ENCODE measurements at regions not wholly inside any gene's neighbourhood (a gene's known extent, or its start where the extent isn't known, plus 50 kb on each side); places are given as distances from the start of the nearest gene placed in this dataset.

DNA sequence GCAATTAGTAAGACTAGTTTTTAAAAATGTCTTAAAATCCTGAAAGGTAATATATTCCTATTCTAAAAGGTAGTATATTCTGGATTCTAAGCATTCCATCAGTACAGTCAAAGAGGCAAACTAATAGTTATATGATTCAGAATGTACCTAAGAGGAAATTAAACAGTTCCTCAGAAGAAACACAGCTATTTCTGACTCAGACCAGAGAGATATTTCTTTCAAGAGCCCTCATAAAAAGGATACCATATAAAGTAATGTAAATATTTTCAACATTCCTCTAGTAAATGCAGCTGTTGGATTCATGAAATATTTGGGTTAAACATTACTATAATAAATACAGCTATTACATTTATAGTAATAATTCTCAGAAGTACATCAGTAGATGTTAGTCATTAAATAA is 358.3 kb downstream of the MAGEB5 start:
- H3K27me3 ChIP-seq (ENCODE audit: control insufficient read depth in 2 of 2, insufficient read depth in 2 of 2, low read length in 2 of 2): no peaks in the 10 kb centered on the region
- no peak overlapping the region for H3K27ac ChIP-seq (ENCODE audit: low read depth in 1 of 2, low read length in 2 of 2)
- H3K9me3 Mint-ChIP-seq: peaks cover 0 to 1% (median 0%) of the 10 kb centered on the region in 7 donors
- no peak overlapping the region for H3K4me2 ChIP-seq (replicated peaks; ENCODE audit: extremely low read depth, low read length, poor library complexity, severe bottlenecking)
- no peak overlapping the region for H3K9ac ChIP-seq (ENCODE audit: insufficient read depth, low read length, poor library complexity, severe bottlenecking)
- no peak for DNase-seq
- H4K20me1 ChIP-seq (ENCODE audit: insufficient read depth, low read length): no peaks in the 10 kb centered on the region
- H3K4me1 Mint-ChIP-seq: no peaks in the 10 kb centered on the region
- TF ChIP-seq, protein P1, sequence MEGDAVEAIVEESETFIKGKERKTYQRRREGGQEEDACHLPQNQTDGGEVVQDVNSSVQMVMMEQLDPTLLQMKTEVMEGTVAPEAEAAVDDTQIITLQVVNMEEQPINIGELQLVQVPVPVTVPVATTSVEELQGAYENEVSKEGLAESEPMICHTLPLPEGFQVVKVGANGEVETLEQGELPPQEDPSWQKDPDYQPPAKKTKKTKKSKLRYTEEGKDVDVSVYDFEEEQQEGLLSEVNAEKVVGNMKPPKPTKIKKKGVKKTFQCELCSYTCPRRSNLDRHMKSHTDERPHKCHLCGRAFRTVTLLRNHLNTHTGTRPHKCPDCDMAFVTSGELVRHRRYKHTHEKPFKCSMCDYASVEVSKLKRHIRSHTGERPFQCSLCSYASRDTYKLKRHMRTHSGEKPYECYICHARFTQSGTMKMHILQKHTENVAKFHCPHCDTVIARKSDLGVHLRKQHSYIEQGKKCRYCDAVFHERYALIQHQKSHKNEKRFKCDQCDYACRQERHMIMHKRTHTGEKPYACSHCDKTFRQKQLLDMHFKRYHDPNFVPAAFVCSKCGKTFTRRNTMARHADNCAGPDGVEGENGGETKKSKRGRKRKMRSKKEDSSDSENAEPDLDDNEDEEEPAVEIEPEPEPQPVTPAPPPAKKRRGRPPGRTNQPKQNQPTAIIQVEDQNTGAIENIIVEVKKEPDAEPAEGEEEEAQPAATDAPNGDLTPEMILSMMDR (IDR thresholded peaks at IDR 0.05): no peak
- H3K27ac Mint-ChIP-seq: no peak overlapping the region
- H3K79me2 ChIP-seq (ENCODE audit: insufficient read depth, low read length): no peaks in the 10 kb centered on the region
- no peak overlapping the region for H3K4me3 Mint-ChIP-seq
- H3K36me3 Mint-ChIP-seq: no peaks in the 10 kb centered on the region
- H3K4me1 ChIP-seq (ENCODE audit: control insufficient read depth in 1 of 2, insufficient read depth in 2 of 2, low read length in 2 of 2): no peaks in the 10 kb centered on the region
- H3K9me3 ChIP-seq (replicated peaks in 1 of 2; ENCODE audit: control insufficient read depth in 1 of 2, insufficient read depth in 1 of 2, low read length in 2 of 2): no peaks in the 10 kb centered on the region
- intact Hi-C loops (cut with micrococcal nuclease): no loop called here
- H3K4me3 ChIP-seq (replicated peaks in 1 of 3; ENCODE audit: low read depth in 2 of 3, low read length in 3 of 3): no peak overlapping the region
- no peaks in the 10 kb centered on the region for H3K27me3 Mint-ChIP-seq (ENCODE audit: low read depth in 3 of 3)
- H3K36me3 ChIP-seq (replicated peaks in 1 of 2; ENCODE audit: control insufficient read depth in 1 of 2, insufficient read depth in 2 of 2, low read length in 2 of 2): no peaks in the 10 kb centered on the region
- H2AFZ ChIP-seq (ENCODE audit: insufficient read depth, low read depth, low read length, poor library complexity, severe bottlenecking): no peak overlapping the region

DNA sequence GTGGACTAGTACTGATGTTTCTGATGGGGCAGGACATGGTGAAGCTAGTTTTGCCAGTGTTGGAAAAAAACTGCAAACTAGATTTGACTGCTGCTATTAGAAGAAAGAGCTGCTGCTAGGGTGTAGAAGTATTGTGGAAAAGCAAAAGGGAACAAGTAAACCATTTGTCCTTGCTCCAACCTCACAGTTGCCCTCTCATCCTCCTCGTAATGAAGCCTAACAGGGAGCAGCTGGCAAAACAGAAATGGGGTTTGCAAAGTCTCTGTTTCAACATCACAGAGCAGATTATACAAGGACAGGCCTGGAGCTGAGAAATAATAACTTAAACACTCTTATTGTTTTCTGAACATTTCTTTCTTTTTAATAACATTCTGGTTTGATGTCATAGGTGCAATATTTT is 346.2 kb downstream of the MAGEB5 start:
- Mint-ChIP-seq H3K36me3 (no peaks in the 10 kb centered on the region), H3K4me1 (no peaks in the 10 kb centered on the region), H3K4me3 (no peak overlapping the region), H3K27me3 (ENCODE audit: low read depth in 3 of 3) (peaks cover 0 to 2% (median 0%) of the 10 kb centered on the region in 3 donors), H3K27ac (no peak overlapping the region), H3K9me3 (peaks cover 0 to 3% (median 0%) of the 10 kb centered on the region in 7 donors)
- Histone ChIP-seq H3K79me2 (ENCODE audit: insufficient read depth, low read length) (no peaks in the 10 kb centered on the region), H3K27ac (ENCODE audit: low read depth in 1 of 2, low read length in 2 of 2) (no peak overlapping the region), H4K20me1 (ENCODE audit: insufficient read depth, low read length) (no peaks in the 10 kb centered on the region), H3K4me1 (ENCODE audit: control insufficient read depth in 1 of 2, insufficient read depth in 2 of 2, low read length in 2 of 2) (no peaks in the 10 kb centered on the region), H3K9ac (ENCODE audit: insufficient read depth, low read length, poor library complexity, severe bottlenecking) (no peak overlapping the region), H3K27me3 (ENCODE audit: control insufficient read depth in 2 of 2, insufficient read depth in 2 of 2, low read length in 2 of 2) (no peaks in the 10 kb centered on the region), H2AFZ (ENCODE audit: insufficient read depth, low read depth, low read length, poor library complexity, severe bottlenecking) (no peak overlapping the region), H3K4me3 (replicated peaks in 1 of 3; ENCODE audit: low read depth in 2 of 3, low read length in 3 of 3) (no peak overlapping the region), H3K9me3 (replicated peaks in 1 of 2; ENCODE audit: control insufficient read depth in 1 of 2, insufficient read depth in 1 of 2, low read length in 2 of 2) (peaks cover 0 to 7% of the 10 kb centered on the region in 2 donors), H3K36me3 (replicated peaks in 1 of 2; ENCODE audit: control insufficient read depth in 1 of 2, insufficient read depth in 2 of 2, low read length in 2 of 2) (no peaks in the 10 kb centered on the region), H3K4me2 (replicated peaks; ENCODE audit: extremely low read depth, low read length, poor library complexity, severe bottlenecking) (no peak overlapping the region)
- intact Hi-C loops (cut with micrococcal nuclease): no loop called here
- TF ChIP-seq, protein P1 (IDR thresholded peaks at IDR 0.05): no peak
- no CpG with 5 or more reads among the region's 1 CpG for WGBS (ENCODE audit: insufficient coverage)
- DNase-seq: no peak

All from CD14-positive monocyte (primary cell).